ENCODE measurements at regions not wholly inside any gene's neighbourhood (a gene's known extent, or its start where the extent isn't known, plus 50 kb on each side); places are given as distances from the start of the nearest gene placed in this dataset.

DNA sequence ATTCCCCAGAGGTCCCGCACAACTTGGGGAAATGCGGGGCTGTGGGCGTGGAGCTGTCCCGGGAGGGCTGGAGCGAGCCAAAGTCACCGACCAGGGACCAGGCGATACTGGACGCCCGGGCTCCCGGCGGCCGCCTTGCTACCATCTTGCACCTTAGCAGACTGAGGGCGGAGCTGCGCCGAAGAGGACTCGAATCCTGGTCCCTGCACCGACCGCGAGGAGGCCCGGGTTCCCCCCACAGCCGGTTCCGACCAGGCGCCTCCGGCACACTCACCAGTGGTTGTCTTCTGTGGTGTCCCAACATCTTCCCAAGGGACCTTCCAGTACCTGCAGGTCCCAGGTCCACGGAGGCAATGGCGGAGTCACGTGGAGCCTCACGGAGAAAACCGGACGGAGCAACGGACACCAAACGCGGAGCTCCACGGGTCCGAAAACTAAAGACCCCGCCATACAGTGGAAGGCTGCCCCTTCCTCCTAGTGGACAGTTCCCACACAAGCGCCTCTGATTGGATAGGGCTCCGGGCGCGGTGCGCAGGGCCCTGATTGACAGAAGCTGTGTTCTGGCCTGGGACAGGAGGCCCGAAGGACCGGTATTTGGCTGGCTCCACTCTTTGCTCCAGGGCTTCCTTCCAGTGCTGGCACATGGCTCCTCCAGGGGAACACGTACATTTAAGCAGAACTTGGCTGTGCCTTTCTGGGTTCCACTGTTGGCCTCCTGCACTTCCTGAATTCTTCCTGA lies 124.6 kb upstream of the ZNF479 start:
- H3K27ac ChIP-seq, result no peak overlapping the region
- TF ChIP-seq ZFX (IDR thresholded peaks at IDR 0.05; ENCODE audit: borderline replicate concordance), result no peak
- TF ChIP-seq, protein P1, sequence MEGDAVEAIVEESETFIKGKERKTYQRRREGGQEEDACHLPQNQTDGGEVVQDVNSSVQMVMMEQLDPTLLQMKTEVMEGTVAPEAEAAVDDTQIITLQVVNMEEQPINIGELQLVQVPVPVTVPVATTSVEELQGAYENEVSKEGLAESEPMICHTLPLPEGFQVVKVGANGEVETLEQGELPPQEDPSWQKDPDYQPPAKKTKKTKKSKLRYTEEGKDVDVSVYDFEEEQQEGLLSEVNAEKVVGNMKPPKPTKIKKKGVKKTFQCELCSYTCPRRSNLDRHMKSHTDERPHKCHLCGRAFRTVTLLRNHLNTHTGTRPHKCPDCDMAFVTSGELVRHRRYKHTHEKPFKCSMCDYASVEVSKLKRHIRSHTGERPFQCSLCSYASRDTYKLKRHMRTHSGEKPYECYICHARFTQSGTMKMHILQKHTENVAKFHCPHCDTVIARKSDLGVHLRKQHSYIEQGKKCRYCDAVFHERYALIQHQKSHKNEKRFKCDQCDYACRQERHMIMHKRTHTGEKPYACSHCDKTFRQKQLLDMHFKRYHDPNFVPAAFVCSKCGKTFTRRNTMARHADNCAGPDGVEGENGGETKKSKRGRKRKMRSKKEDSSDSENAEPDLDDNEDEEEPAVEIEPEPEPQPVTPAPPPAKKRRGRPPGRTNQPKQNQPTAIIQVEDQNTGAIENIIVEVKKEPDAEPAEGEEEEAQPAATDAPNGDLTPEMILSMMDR (IDR thresholded peaks at IDR 0.05), result no peak

DNA sequence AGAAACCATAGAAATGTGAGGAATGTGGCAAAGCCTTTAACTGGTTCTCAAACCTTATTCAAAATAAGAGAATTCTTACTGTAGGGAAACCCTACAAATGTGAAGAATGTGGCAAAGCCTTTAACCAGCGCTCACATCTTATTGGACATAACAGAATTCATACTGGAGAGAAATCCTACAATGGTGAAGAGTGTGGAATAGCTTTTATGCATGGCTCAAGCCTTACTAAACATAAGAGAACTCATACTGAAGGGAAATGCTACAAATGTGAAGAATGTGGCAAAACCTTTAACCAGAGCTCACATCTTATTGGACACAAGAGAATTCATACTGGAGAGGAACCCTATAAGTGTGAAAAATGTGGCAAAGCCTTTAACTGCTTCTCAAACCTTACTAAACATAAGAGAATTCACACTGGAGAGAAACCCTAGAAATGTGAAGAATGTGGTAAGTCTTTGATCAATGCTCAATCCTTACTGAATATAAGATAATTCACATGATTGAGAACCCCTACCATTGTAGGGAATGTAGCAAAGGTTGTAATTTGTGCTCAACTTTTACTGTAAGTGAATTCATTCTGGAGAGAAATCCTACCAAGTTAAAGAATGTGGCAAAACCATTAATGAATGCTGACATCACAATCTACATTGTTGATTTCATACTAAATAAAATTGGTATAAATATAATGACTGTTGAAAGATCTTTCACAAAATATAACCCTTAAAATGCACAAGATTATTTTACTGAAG lies 142.5 kb upstream of the ZNF479 start:
- TF ChIP-seq, protein P1 (IDR thresholded peaks at IDR 0.05), result no peak
- no peak for TF ChIP-seq ZFX (IDR thresholded peaks at IDR 0.05; ENCODE audit: borderline replicate concordance)
- no peak overlapping the region for H3K27ac ChIP-seq

DNA sequence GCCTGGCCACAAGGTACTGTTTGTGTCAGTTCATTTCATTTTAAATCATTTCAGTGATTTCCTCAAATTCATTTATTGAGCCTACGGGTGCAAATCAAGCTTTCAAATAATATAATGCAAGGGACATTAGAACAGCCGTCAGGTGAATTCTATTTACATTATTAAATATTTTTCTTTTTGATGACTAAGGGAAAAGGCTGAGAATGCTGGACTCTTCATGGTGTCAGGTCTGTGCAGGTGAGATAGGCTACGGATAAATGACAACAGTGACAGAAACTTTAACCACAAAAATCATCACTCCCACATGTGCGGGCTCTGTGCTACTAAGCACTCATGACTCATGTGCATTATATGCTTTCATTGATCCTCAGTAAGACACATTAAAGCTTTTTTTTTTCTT lies 149.2 kb upstream of the ZNF716 start:
- no peak for TF ChIP-seq ZFX (IDR thresholded peaks at IDR 0.05; ENCODE audit: borderline replicate concordance)
- TF ChIP-seq, protein P1 (IDR thresholded peaks at IDR 0.05), result no peak
- H3K27ac ChIP-seq, result no peak overlapping the region

DNA sequence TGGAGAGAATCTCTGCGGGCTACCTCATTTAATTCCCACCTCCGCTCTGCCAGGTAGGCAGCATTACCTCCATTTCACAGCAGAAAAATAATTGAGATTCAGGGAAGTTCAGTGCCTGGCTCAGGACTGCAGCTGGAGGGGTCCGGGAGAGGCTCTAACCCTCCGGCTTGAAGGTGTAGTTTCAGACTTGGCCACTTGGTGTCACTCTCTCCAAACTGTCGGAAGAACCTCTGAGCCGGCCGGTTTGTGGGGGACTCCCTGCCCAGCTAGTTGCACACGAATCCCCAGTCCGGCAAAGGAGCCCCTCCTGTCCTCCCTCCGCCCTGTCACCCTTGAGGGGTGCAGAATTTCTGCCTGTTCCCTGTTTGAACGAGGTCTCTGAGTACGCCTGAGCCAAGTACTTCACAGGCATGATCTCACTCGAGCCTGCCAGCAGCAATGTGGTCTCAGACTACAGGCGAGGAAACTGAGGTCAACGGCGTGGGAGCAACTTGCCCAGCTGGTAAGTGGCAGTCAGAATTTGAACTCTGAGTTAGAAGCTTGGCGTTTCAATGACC lies 144.7 kb upstream of the ZNF716 start:
- H3K27ac ChIP-seq, result no peak overlapping the region
- TF ChIP-seq, protein P1 (IDR thresholded peaks at IDR 0.05), result peak; percentile 81
- TF ChIP-seq ZFX (IDR thresholded peaks at IDR 0.05; ENCODE audit: borderline replicate concordance), result no peak

DNA sequence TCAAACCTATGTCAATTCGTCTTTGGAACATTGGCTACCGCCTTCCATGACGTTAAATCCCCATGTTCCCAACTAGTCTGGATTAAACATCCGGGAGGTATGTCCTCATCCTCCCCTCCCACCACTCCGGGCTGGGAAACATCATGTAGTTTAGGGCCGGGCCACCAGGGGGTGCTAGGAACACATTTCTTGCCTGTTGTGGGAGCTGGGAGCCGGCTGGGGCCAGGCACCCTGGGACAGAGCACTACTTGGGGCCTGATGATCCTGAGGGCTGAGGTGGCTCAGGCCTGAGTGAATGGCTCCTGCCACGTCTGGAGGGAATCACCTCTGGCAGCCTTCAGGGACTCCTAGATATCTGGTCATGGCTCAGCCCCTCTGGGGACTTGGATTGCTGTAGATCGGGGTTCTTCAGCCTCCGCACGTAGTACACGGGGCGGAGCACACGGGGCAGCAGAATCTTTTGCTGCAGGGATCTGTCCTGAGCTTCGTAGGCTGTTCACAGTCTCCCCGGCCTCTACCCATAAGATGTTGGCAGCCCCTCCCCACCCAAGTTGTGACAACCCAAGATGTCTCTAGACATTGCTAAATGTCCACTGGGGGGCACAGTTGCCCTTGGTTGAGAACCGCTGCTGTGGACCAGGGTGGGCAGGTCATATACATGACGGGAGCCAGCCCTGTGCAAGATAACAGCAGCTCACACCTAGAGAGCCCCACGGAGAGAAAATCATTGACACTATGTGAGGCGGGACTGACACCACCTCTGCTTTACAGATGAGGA lies 141.2 kb upstream of the ZNF716 start:
- TF ChIP-seq, protein P1 (IDR thresholded peaks at IDR 0.05), result peak; percentile 81
- no peak for TF ChIP-seq ZFX (IDR thresholded peaks at IDR 0.05; ENCODE audit: borderline replicate concordance)

DNA sequence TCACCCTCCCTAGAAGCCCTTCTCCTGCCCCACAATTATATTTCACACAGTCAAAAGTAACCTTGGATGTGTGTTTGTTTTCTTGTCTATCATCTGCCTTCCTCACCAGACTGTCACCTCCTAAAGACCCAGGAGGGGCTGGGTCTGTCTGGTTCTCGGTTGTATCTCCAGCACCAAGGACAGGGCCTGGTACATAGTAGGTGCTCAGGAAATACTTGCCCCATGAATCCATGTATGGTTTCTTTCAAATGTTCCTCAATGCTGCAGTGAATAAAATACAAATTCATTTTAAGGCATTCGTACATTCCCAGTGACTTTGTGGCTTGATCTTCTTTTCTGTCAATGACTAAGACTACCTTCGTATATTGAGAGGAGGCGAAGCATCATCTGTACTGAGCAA lies 122.9 kb upstream of the ZNF716 start:
- no peak for TF ChIP-seq ZFX (IDR thresholded peaks at IDR 0.05; ENCODE audit: borderline replicate concordance)
- TF ChIP-seq, protein P1 (IDR thresholded peaks at IDR 0.05), result no peak
- no peak overlapping the region for H3K27ac ChIP-seq

More for the DNA sequence above, 141.2 kb upstream of the ZNF716 start:
- no peak overlapping the region for H3K27ac ChIP-seq
